HG02884 (cell line): ENCODE measurements at regions not wholly inside any gene's neighbourhood (a gene's known extent, or its start where the extent isn't known, plus 50 kb on each side); places are given as distances from the start of the nearest gene placed in this dataset.

ENCODE experiments used
- ATAC-seq: cut with Tn5 transposase; IDR thresholded peaks from one replicate; pipeline ENCODE4 v1.9.1; 2021; ENCODE audit warnings: mild to moderate bottlenecking, moderate library complexity; ENCODE audit not compliant: unreplicated experiment

DNA sequence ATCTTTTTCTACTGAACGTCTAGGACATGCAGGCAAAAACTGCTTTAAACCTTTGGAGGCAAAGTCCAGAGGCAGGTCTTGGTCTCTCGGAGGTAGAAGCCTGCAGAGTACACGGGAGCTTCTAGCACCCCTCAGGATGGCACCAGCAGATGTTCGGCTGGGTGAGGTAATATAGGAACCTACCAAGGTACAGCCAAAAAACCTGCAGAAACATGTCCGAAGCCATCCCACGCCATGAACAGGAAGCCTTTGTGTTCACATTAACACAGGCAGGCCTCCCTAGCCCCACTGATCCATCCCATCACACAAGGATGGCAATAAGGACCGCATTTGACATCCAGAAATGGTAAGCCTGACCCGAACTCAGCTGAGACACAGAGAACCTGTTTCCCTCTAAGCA, 157.9 kb upstream of the HES1 start:
- ATAC-seq: no peak

DNA sequence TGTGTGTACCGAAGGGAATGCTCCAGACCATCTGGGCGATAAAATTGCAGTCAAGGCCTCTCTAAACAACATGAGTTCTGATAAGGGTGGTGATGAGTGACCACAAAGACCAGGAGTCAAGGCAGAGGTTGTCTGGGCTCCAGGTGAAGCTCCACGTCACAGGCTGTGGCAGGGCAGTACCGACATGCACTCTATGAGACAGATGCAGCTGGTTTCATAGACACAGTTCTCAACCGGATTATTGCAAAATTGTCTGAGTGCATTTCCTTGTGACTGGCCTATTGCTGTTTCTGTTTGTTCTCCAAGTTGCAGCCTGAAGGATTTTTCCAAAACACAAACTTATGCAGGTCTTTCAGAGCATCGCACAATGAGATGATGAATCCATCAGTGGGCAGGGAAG, 157.5 kb upstream of the HES1 start:
- no peak for ATAC-seq

GRCh38 chr3:193980326-193980725, 155.6 kb upstream of the HES1 start:
- ATAC-seq: no peak

DNA sequence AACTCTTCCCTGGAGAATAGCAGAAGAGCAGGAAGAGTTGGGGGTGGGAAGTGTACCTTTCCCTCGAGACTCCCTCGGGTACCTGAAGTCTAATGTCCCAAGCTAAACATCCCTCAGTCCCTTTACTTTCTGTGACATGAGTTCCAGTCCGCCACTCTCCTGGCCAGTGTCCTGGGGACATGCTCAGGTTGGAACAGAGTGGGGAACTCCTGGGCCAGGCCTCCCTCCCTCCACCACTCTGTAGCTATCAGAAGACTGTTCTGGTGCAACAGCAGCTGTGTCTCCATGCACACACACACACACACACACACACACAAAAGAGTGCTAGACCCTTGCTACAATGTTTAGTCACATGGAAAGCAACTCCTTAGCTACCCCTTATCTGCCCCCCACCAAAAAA, 155.0 kb upstream of the HES1 start:
- no peak for ATAC-seq

GRCh38 chr3:193981504-193981903, 154.4 kb upstream of the HES1 start:
- no peak for ATAC-seq

- no peak for ATAC-seq
Observed at GRCh38 chr3:193982258-193982659, 153.7 kb upstream of the HES1 start.

DNA sequence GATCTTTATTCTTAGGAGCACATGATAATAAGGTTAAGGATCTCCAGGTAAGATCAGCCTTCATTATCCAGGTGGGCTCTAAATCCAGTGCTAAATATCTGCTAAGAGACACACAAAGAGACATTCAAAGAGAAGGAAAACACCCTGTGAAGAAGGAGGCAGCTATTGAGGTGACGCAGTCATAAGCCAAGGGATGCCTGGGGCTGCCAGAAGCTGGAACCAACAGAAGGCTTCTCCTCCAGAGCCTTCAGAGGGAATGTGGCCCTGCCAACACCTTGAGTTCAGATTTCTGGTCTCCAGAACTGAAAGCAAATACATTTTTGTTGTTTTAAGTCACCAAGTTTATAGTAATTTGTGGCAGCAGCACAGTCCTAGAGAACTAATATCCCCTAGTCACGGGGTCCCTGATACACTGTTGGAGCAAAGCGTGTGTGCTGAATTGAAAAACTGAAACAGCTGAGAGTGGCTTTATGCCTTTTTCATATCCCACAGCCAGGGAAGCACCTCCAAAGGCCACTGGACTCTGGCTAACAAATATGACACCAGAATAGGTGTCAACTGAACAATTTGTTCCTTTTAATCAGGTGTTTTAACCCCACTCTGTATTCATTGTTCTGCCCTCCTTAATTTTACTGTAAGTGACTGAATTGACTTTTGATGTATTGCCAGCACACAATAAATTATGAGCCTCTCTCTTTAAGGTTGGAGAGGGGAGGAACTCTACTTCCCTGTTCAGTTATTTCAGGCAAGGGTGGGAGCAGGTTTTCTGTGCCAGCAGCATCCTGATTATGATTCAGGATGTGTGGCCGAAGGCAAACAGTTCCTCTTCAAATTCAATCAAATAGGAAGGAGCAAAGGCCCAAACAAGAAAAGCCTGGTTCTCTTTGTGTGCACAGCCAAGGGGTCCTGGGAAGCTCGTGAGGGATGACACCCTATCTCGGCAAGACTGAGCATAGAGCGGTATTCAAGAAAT, 151.8 kb upstream of the HES1 start:
- ATAC-seq: no peak

- no peak for ATAC-seq
Observed at GRCh38 chr3:193984876-193985275, 151.1 kb upstream of the HES1 start.

- no peak for ATAC-seq
Observed at GRCh38 chr3:193987186-193987585, 148.8 kb upstream of the HES1 start.

- ATAC-seq: no peak
Observed at GRCh38 chr3:193989186-193989585, 146.8 kb upstream of the HES1 start.

GRCh38 chr3:193991666-193992424, 144.1 kb upstream of the HES1 start:
- ATAC-seq: no peak

- ATAC-seq: no peak
Observed at GRCh38 chr3:193992425-193993037, 143.4 kb upstream of the HES1 start.

- no peak for ATAC-seq
Observed at GRCh38 chr3:193996221-193996620, 139.7 kb upstream of the HES1 start.

DNA sequence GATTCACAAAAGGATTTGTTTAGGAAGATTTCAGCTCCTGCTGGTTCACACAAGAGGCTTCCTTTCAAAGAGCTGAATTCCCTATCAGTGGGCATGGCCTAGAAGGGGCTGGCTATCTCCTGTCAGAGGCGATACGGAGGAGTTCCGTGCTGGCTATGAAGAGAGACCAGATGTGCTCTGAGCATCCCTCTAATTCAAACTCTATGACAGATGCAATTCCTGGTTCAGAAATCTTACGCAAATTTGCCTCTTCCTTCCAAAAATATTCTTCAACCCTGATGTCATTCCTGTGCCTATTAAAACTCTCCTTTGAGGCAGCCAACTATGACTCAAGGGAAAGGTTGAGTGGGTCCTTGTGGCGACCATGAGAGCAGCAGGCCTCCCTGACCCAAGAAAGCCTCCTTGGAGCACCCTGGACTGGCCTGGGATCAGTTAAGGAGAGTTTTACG, 139.3 kb upstream of the HES1 start:
- ATAC-seq: no peak

DNA sequence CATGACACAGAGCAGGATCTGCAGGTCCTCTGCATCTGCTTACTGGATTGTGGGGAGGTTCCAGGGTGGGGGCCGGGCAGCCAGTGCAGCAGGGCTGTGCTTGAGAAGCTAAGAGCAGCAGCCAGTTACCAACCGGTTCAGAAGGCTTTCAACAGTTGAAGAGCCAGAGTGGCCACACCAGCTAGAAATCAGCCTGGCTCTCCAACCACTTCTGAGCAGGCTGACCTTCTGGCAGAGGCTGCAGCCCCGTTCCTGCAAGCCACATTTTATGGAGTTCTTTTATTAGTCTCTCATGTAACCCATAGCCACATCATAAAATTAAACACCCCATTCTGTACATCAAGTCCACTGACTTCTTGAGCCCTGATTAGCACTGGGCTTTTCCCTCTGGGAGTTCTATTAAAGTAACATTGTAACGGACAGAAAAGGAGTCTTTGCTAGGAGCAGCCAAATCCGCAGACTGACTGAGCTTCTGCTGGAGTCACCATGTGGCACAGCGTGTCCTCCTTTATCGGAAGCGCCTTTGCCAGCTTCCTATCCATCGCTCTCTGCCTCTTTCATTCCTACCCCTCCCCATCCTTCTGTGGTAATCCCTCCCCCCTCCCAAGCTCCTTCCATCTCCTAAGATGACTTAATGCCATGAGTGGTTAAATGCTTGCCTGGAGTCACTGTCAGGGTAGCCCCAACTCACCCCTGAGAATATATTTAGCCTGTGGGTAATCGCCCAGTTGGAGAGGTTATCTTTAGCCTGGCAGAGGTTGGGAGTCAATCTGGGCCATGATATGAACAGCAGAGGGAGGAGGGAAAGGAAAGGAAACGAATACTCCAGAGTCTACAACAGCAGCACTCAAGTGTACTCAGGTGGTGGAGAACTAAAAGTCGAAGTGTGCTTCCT, 138.5 kb upstream of the HES1 start:
- no peak for ATAC-seq

DNA sequence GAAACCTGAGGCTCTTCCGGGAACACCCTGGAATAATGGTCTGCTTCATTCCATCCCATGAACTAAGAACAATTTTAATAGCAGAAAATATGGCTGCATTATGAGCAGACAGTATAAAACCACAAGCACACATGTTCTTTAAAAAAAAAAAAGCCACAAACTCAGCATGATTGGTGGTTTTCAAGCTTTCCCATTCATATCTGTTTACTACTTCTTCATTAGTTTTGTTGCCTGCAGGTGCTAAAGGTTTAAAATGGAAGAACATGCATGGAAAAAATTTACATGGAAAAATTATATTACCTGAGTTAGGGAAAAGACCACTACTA, 137.9 kb upstream of the HES1 start:
- no peak for ATAC-seq

DNA sequence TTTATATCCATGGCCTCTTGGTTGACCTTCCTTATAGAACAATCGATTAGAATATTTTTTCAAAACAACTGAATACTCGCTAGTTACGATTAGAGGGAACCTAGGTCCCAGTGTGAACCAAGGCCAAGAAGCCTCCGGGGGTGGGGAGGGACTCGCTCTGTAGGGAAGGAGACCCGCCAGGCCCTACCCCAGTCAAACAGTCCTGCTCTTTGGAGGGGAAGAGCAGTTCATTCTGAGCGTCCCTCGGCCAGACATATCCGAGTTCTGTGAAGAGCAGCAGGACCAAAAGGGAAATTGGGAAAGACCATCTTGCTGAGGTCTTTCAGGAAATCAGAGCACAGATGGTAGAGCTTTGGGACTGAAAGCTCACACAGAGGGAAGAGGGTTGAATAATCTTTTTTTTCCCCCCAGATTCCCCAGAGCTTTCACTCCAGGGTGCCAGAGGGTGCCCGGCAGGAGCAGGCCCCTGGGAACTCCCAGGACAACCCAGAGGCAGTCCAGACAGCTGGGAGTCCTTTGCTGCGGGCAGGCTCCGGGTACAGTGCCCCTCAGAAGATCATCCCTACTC, 137.2 kb upstream of the HES1 start:
- no peak for ATAC-seq

DNA sequence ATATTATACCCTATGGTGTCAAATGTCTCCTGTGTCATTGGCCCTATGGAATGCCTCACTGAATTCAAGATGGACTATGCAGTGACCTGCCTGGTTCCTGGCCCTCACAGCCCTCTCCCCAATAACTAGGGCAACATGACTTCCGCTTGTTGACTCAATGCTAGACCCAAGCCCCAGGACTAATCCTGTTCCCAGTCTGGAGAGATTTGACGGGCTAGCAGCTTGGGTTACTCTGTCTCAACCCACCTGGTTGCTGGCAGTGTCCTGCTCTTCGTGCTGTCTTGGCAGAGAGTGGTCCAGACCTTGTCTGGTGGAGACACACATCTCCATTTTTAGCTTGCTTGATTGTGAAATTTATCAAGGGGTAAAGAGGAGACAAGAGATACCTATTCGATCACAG, 135.8 kb upstream of the HES1 start:
- ATAC-seq: no peak

GRCh38 chr3:194000712-194001111, 135.2 kb upstream of the HES1 start:
- ATAC-seq: no peak

- ATAC-seq: no peak
Observed at GRCh38 chr3:194001728-194002459, 134.1 kb upstream of the HES1 start.
